ENCODE measurements at regions not wholly inside any gene's neighbourhood (a gene's known extent, or its start where the extent isn't known, plus 50 kb on each side); places are given as distances from the start of the nearest gene placed in this dataset.

DNA sequence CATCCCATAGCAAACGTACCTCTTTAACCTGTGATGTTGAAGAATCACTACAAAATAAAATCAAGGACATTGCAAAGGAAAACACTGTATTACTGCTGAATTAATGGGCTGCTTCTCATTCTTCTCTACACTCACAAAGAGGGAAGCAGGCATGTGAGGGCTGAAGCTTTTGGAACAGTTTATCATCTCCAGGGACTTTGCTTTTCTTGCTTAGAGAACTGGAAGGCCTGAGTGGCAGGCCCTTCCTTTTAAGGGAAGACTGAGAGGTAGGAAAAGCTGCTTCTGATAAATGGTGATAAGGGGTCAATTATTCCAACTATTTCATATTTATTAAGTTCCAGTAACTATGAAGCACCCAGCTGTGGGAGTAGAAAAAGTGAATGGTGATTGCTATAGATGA is 649.6 kb downstream of the NTRK3 start:
- ATAC-seq: no peak
- no peak overlapping the region for H3K4me3 ChIP-seq

DNA sequence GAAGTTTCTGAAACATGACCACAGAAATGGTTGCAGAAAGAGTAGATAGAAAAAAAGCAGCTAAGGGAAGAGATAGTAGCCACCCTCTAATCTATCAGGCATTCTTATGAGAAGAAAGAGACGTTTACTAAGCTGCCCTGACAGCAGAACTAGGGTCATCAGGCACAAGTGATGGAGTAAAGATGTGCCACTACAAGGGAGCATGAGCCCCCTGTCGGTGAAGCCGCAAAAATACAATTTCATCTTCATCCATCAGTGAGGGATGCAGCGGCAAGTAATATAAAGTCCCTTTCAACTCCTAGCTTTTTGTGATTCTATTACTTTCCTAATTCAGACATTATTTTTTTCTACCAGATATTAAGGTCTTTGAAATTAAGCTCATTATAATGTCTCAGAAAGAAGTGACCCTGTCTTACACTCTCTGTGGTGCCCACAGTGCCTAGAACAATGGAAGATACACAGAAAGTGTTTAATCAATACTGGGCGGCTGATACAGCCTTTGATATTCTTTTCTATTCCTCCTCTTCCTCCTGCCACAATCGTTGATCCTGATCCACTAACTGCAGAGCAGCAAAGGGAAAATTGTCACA is 651.6 kb downstream of the NTRK3 start:
- no peaks in the 10 kb centered on the region for H3K36me3 ChIP-seq
- no peak for ATAC-seq
- WGBS, 2 donors (ENCODE audit: low coverage in 1 of 2): 26 to 37% methylated on average over 5 to 6 of the region's 6 CpGs
- TF ChIP-seq, protein P1, sequence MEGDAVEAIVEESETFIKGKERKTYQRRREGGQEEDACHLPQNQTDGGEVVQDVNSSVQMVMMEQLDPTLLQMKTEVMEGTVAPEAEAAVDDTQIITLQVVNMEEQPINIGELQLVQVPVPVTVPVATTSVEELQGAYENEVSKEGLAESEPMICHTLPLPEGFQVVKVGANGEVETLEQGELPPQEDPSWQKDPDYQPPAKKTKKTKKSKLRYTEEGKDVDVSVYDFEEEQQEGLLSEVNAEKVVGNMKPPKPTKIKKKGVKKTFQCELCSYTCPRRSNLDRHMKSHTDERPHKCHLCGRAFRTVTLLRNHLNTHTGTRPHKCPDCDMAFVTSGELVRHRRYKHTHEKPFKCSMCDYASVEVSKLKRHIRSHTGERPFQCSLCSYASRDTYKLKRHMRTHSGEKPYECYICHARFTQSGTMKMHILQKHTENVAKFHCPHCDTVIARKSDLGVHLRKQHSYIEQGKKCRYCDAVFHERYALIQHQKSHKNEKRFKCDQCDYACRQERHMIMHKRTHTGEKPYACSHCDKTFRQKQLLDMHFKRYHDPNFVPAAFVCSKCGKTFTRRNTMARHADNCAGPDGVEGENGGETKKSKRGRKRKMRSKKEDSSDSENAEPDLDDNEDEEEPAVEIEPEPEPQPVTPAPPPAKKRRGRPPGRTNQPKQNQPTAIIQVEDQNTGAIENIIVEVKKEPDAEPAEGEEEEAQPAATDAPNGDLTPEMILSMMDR (IDR thresholded peaks at IDR 0.05): peak in 1 of 4 experiments; percentile 42
- TF ChIP-seq EP300 (IDR thresholded peaks at IDR 0.05): no peak
- no peak overlapping the region for H3K27ac ChIP-seq
- H3K27me3 ChIP-seq: no peaks in the 10 kb centered on the region
- H3K4me3 ChIP-seq: no peak overlapping the region
- H3K9me3 ChIP-seq: no peaks in the 10 kb centered on the region
- H3K4me1 ChIP-seq: peaks cover 0 to 8% (median 0%) of the 10 kb centered on the region in 3 donors

More for the DNA sequence above, 649.6 kb downstream of the NTRK3 start:
- Histone ChIP-seq H3K4me1 (peaks cover 0 to 10% (median 0%) of the 10 kb centered on the region in 3 donors), H3K27ac (no peak overlapping the region), H3K27me3 (no peaks in the 10 kb centered on the region), H3K9me3 (no peaks in the 10 kb centered on the region), H3K36me3 (no peaks in the 10 kb centered on the region)
- WGBS, 2 donors (ENCODE audit: low coverage in 1 of 2): 71 to 85% methylated on average over 1 of the region's 1 CpG
- TF ChIP-seq EP300 (IDR thresholded peaks at IDR 0.05) (no peak), POLR2A (IDR thresholded peaks at IDR 0.05) (no peak), POLR2AphosphoS5 (IDR thresholded peaks at IDR 0.05) (no peak)
- TF ChIP-seq, protein P1 (IDR thresholded peaks at IDR 0.05): no peak

DNA sequence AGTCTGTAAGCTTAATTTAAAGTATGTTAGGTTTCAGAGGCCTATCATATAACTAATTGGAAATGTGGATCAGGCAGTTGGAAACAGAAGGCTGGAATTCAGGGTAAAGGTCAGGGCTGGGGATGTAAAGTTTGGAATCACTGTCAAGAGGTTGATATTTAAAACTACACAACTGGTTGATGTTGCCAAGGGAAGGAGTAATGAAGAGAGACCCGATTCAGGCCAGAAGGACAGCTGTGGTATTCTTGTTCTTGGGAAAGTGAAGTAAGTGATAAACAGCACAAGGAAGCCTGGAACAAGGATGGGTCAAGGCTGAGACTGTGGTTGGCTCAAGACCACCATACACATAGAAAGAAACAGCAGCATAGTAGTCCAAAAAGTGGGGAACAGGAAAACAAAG is 654.2 kb downstream of the NTRK3 start:
- H3K27ac ChIP-seq: no peak overlapping the region
- no peak for ATAC-seq
- TF ChIP-seq EP300 (IDR thresholded peaks at IDR 0.05) (no peak), POLR2AphosphoS5 (IDR thresholded peaks at IDR 0.05) (no peak), POLR2A (IDR thresholded peaks at IDR 0.05) (no peak)
- TF ChIP-seq, protein P1 (IDR thresholded peaks at IDR 0.05): no peak
- no peak overlapping the region for H3K4me3 ChIP-seq
- 7 to 14% methylated on average over 1 of the region's 1 CpG for WGBS, 2 donors (ENCODE audit: low coverage in 1 of 2)
- no peaks in the 10 kb centered on the region for H3K27me3 ChIP-seq
- H3K4me1 ChIP-seq: no peaks in the 10 kb centered on the region
- no peaks in the 10 kb centered on the region for H3K36me3 ChIP-seq
- no peaks in the 10 kb centered on the region for H3K9me3 ChIP-seq

DNA sequence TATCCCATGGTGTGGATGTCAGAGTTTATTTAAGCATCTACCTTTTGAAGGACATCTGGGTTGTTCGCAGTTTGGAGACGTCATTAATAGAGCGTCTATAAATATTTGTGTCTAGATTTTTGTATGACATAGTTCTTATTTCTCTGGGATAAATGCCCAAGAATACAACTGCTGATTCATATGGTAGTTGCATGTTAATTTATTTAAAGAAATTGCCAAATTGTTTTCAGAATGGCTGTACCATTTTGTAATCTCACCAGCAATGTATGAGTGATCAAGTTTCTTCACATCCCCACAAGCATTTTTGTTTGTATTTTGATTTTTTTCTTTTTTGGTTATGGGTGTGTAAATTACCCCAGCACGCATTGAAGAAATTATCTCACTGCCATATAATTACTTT is 656.9 kb downstream of the NTRK3 start:
- 84 to 86% methylated on average over 4 of the region's 4 CpGs for WGBS, 2 donors (ENCODE audit: low coverage in 1 of 2)
- Histone ChIP-seq H3K4me3 (no peak overlapping the region), H3K27me3 (no peaks in the 10 kb centered on the region), H3K9me3 (no peaks in the 10 kb centered on the region), H3K27ac (no peak overlapping the region), H3K36me3 (no peaks in the 10 kb centered on the region), H3K4me1 (no peaks in the 10 kb centered on the region)
- ATAC-seq: no peak
- TF ChIP-seq EP300 (IDR thresholded peaks at IDR 0.05) (no peak), POLR2A (IDR thresholded peaks at IDR 0.05) (no peak), POLR2AphosphoS5 (IDR thresholded peaks at IDR 0.05) (no peak)
- TF ChIP-seq, protein P1 (IDR thresholded peaks at IDR 0.05): no peak

DNA sequence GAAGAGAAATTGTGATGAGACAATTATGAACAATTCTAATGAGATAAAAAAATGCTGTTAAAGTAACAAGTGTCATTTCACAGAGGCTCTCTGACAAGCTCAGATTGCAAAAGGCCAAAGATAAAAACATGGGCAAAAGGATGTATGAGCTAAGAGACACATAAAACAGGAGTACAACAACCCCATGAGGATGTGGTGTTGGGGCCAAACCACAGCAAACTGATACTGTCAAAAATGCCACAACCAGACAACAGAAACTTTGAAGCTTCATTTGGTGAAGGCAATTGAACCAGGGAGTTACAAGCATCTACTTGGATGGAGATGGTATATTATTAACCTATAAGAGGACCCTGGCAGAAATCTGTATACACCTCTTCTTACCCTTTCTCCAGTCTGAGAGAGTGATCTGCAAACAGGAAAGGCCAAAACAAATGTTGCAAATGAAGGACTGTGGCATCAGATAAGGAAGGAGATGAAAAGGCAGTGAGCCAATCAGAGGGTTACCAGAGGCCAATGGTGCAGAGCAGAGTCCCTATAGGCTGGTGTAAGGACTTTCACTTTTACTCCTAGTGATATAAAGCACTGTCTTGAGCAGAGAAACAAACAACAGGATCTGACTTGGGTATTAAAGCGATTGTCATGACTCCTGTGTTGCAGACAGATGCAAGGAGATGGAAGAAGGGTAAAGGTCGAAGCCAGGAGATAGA is 659.0 kb downstream of the NTRK3 start:
- WGBS, 2 donors (ENCODE audit: low coverage in 1 of 2): 73 to 76% methylated on average over 2 of the region's 2 CpGs
- H3K9me3 ChIP-seq: no peaks in the 10 kb centered on the region
- no peak for ATAC-seq
- H3K36me3 ChIP-seq: no peaks in the 10 kb centered on the region
- H3K27me3 ChIP-seq: no peaks in the 10 kb centered on the region
- no peaks in the 10 kb centered on the region for H3K4me1 ChIP-seq
- TF ChIP-seq EP300 (IDR thresholded peaks at IDR 0.05): no peak
- no peak overlapping the region for H3K27ac ChIP-seq
- H3K4me3 ChIP-seq: no peak overlapping the region
